ENCODE measurements at regions not wholly inside any gene's neighbourhood (a gene's known extent, or its start where the extent isn't known, plus 50 kb on each side); places are given as distances from the start of the nearest gene placed in this dataset.

DNA sequence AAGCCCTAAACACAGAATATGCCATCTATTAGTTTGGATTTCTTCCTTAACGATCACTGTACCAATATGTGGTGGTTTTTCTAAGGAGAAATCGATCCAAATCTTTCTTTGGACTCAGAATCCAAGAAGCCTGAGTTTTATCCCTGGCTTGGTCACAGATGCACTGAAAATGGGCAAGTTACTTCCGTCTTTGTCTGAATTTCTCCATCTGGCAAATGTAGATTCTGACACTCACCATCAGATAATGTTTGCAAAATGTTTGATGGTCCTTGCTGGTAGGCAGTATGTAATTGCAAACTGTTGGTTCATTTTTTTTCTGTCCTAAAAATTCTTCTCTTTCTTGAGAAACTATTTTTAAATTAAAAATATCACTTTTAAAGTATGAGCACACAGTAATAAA is 115.0 kb downstream of the TSEN15 start:
- TF ChIP-seq, protein P1, sequence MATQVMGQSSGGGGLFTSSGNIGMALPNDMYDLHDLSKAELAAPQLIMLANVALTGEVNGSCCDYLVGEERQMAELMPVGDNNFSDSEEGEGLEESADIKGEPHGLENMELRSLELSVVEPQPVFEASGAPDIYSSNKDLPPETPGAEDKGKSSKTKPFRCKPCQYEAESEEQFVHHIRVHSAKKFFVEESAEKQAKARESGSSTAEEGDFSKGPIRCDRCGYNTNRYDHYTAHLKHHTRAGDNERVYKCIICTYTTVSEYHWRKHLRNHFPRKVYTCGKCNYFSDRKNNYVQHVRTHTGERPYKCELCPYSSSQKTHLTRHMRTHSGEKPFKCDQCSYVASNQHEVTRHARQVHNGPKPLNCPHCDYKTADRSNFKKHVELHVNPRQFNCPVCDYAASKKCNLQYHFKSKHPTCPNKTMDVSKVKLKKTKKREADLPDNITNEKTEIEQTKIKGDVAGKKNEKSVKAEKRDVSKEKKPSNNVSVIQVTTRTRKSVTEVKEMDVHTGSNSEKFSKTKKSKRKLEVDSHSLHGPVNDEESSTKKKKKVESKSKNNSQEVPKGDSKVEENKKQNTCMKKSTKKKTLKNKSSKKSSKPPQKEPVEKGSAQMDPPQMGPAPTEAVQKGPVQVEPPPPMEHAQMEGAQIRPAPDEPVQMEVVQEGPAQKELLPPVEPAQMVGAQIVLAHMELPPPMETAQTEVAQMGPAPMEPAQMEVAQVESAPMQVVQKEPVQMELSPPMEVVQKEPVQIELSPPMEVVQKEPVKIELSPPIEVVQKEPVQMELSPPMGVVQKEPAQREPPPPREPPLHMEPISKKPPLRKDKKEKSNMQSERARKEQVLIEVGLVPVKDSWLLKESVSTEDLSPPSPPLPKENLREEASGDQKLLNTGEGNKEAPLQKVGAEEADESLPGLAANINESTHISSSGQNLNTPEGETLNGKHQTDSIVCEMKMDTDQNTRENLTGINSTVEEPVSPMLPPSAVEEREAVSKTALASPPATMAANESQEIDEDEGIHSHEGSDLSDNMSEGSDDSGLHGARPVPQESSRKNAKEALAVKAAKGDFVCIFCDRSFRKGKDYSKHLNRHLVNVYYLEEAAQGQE (IDR thresholded peaks at IDR 0.05; ENCODE audit: borderline replicate concordance): no peak
- TF ChIP-seq, protein P2, sequence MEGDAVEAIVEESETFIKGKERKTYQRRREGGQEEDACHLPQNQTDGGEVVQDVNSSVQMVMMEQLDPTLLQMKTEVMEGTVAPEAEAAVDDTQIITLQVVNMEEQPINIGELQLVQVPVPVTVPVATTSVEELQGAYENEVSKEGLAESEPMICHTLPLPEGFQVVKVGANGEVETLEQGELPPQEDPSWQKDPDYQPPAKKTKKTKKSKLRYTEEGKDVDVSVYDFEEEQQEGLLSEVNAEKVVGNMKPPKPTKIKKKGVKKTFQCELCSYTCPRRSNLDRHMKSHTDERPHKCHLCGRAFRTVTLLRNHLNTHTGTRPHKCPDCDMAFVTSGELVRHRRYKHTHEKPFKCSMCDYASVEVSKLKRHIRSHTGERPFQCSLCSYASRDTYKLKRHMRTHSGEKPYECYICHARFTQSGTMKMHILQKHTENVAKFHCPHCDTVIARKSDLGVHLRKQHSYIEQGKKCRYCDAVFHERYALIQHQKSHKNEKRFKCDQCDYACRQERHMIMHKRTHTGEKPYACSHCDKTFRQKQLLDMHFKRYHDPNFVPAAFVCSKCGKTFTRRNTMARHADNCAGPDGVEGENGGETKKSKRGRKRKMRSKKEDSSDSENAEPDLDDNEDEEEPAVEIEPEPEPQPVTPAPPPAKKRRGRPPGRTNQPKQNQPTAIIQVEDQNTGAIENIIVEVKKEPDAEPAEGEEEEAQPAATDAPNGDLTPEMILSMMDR (IDR thresholded peaks at IDR 0.05; ENCODE audit: poor library complexity, severe bottlenecking): no peak
- TF ChIP-seq RAD21 (conservative IDR thresholded peaks at IDR 0.05) (no peak), TAF1 (IDR thresholded peaks at IDR 0.05; ENCODE audit: low read depth) (no peak)
- Histone ChIP-seq H2AFZ (ENCODE audit: low read depth, low read length) (no peak overlapping the region), H3K27ac (ENCODE audit: low read length) (no peak overlapping the region), H4K20me1 (ENCODE audit: insufficient read depth) (no peaks in the 10 kb centered on the region), H3K36me3 (ENCODE audit: insufficient read depth, low read length) (no peaks in the 10 kb centered on the region), H3F3A (ENCODE audit: insufficient read depth, low read length, poor library complexity, severe bottlenecking) (no peaks in the 10 kb centered on the region), H3K4me2 (ENCODE audit: low read length) (no peak overlapping the region), H3K4me3 (ENCODE audit: low read length) (no peak overlapping the region), H3K9ac (ENCODE audit: low read length) (no peak overlapping the region), H3K9me3 (ENCODE audit: low read length) (no peaks in the 10 kb centered on the region), H3K9me2 (ENCODE audit: insufficient read depth, low read length) (no peaks in the 10 kb centered on the region), H3K27me3 (ENCODE audit: insufficient read depth, low read depth, low read length) (no peaks in the 10 kb centered on the region), H3K79me2 (replicated peaks; ENCODE audit: insufficient read depth, low read length) (no peaks in the 10 kb centered on the region)

DNA sequence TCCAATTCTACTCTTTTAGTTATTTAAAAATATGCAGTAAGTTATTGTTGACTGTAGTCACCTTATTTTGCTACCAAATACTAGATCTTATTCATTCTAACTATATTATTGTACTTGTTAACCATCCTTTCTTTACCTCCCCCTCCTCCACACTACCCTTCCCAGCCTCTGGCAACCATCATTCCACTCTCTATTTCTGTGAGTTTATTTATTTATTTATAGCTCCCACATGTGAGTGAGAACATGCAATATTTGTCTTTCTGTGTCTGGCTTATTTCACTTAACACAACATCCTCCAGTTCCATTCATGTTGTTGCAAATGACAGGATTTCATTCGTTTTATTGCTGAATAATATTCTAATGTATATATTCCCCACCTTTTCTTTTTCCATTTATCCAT is 115.8 kb downstream of the TSEN15 start:
- no peak overlapping the region for H3K4me2 ChIP-seq (ENCODE audit: low read length)
- no peaks in the 10 kb centered on the region for H3K9me2 ChIP-seq (ENCODE audit: insufficient read depth, low read length)
- no peaks in the 10 kb centered on the region for H3K36me3 ChIP-seq (ENCODE audit: insufficient read depth, low read length)
- H3K9me3 ChIP-seq (ENCODE audit: low read length): no peaks in the 10 kb centered on the region
- TF ChIP-seq RAD21 (conservative IDR thresholded peaks at IDR 0.05) (no peak), MXI1 (conservative IDR thresholded peaks at IDR 0.05; ENCODE audit: poor library complexity, severe bottlenecking) (no peak), EP300 (conservative IDR thresholded peaks at IDR 0.05; ENCODE audit: poor library complexity, severe bottlenecking) (no peak), TAF1 (IDR thresholded peaks at IDR 0.05; ENCODE audit: low read depth) (no peak), POLR2AphosphoS5 (IDR thresholded peaks at IDR 0.05) (no peak), SMC3 (conservative IDR thresholded peaks at IDR 0.05; ENCODE audit: poor library complexity) (no peak), EZH2 (IDR thresholded peaks at IDR 0.05; ENCODE audit: borderline replicate concordance, insufficient read depth, low read length, poor library complexity, severe bottlenecking) (no peak)
- TF ChIP-seq, protein P2 (IDR thresholded peaks at IDR 0.05; ENCODE audit: poor library complexity, severe bottlenecking): no peak
- TF ChIP-seq, protein P1 (IDR thresholded peaks at IDR 0.05; ENCODE audit: borderline replicate concordance): no peak
- H3K4me3 ChIP-seq (ENCODE audit: low read length): no peak overlapping the region
- H3K79me2 ChIP-seq (replicated peaks; ENCODE audit: insufficient read depth, low read length): no peaks in the 10 kb centered on the region
- H3K27ac ChIP-seq (ENCODE audit: low read length): no peak overlapping the region
- no peaks in the 10 kb centered on the region for H3K27me3 ChIP-seq (ENCODE audit: insufficient read depth, low read depth, low read length)
- H3F3A ChIP-seq (ENCODE audit: insufficient read depth, low read length, poor library complexity, severe bottlenecking): no peaks in the 10 kb centered on the region
- H2AFZ ChIP-seq (ENCODE audit: low read depth, low read length): no peak overlapping the region
- H4K20me1 ChIP-seq (ENCODE audit: insufficient read depth): no peaks in the 10 kb centered on the region
- no peak overlapping the region for H3K9ac ChIP-seq (ENCODE audit: low read length)

All from neural cell (in vitro differentiated cells).